H9 (cell line): ENCODE measurements at regions not wholly inside any gene's neighbourhood (a gene's known extent, or its start where the extent isn't known, plus 50 kb on each side); places are given as distances from the start of the nearest gene placed in this dataset.

ENCODE experiments used
- DNase-seq: peaks from one replicate; pipeline ENCODE4 v3.0.0-alpha.2; 2017
- H2AFZ ChIP-seq: one replicate; pipeline ENCODE4 v1.6.1; 2013; ENCODE audit warnings: mild to moderate bottlenecking, low read length, control low read depth, moderate library complexity
- H2AK5ac ChIP-seq: 2 replicates; pipeline ENCODE4 v1.6.1; 2013; ENCODE audit warnings: low read length, control low read depth, mixed read lengths; ENCODE audit not compliant: insufficient read length
- H2BK120ac ChIP-seq: one replicate; pipeline ENCODE4 v1.6.1; 2013; ENCODE audit warnings: low read depth, mild to moderate bottlenecking, low read length, control low read depth, inconsistent platforms; ENCODE audit not compliant: poor library complexity, severe bottlenecking
- H2BK12ac ChIP-seq: 2 replicates; pipeline ENCODE4 v1.6.1; 2013; ENCODE audit warnings: low read length, control low read depth, mixed read lengths, low read depth; ENCODE audit not compliant: insufficient read length
- H2BK15ac ChIP-seq: 2 replicates; pipeline ENCODE4 v1.6.1; 2013; ENCODE audit warnings: low read depth, low read length, control low read depth
- H2BK20ac ChIP-seq: one replicate; pipeline ENCODE4 v1.6.1; 2013; ENCODE audit warnings: low read depth, mild to moderate bottlenecking, low read length, control low read depth, inconsistent platforms; ENCODE audit not compliant: poor library complexity, severe bottlenecking
- H2BK5ac ChIP-seq: 2 replicates; pipeline ENCODE4 v1.6.1; 2013; ENCODE audit warnings: low read length, control low read depth, mixed read lengths; ENCODE audit not compliant: insufficient read length
- H3K14ac ChIP-seq: 2 replicates; pipeline ENCODE4 v1.6.1; 2013; ENCODE audit warnings: low read length, control low read depth; ENCODE audit not compliant: insufficient read depth
- H3K18ac ChIP-seq: 2 replicates; pipeline ENCODE4 v1.6.1; 2013; ENCODE audit warnings: low read depth, mild to moderate bottlenecking, mixed read lengths, low read length, control low read depth; ENCODE audit not compliant: insufficient read length
- H3K23ac ChIP-seq: 2 replicates; pipeline ENCODE4 v1.6.1; 2013; ENCODE audit warnings: low read length, control low read depth, mixed read lengths, low read depth; ENCODE audit not compliant: insufficient read length
- H3K23me2 ChIP-seq: 2 replicates; pipeline ENCODE4 v1.6.1; 2013; ENCODE audit warnings: low read depth, mild to moderate bottlenecking, mixed read lengths, low read length, control low read depth; ENCODE audit not compliant: insufficient read length, poor library complexity, severe bottlenecking
- H3K27ac ChIP-seq: 2 replicates; pipeline ENCODE4 v1.5.1; 2013; ENCODE audit warnings: low read length, control low read depth, mixed read lengths, low read depth; ENCODE audit not compliant: insufficient read length
- H3K27me3 ChIP-seq: 2 replicates; pipeline ENCODE4 v1.6.1; 2013; ENCODE audit warnings: low read length, control low read depth, inconsistent platforms; ENCODE audit not compliant: insufficient read depth
- H3K4ac ChIP-seq: 2 replicates; pipeline ENCODE4 v1.6.1; 2013; ENCODE audit warnings: low read depth, mild to moderate bottlenecking, control low read depth, inconsistent platforms, low read length, moderate library complexity
- H3K4me1 ChIP-seq: 2 replicates; pipeline ENCODE4 v1.6.1; 2013; ENCODE audit warnings: low read length, control low read depth, inconsistent platforms; ENCODE audit not compliant: insufficient read depth
- H3K4me2 ChIP-seq: 2 replicates; pipeline ENCODE4 v1.6.1; 2013; ENCODE audit warnings: low read length, control low read depth, mixed read lengths; ENCODE audit not compliant: insufficient read length, insufficient read depth
- H3K56ac ChIP-seq: 2 replicates; pipeline ENCODE4 v1.6.1; 2013; ENCODE audit warnings: low read depth, mild to moderate bottlenecking, mixed read lengths, low read length, control low read depth; ENCODE audit not compliant: insufficient read length
- H3K79me1 ChIP-seq: 2 replicates; pipeline ENCODE4 v1.6.1; 2013; ENCODE audit warnings: low read depth, mild to moderate bottlenecking, moderate library complexity, low read length, control low read depth, inconsistent platforms; ENCODE audit not compliant: insufficient read depth, poor library complexity, severe bottlenecking
- H3K79me2 ChIP-seq: 2 replicates; pipeline ENCODE4 v1.6.1; 2013; ENCODE audit warnings: low read length, control low read depth, inconsistent platforms; ENCODE audit not compliant: insufficient read depth
- H3K9ac ChIP-seq: 2 replicates; pipeline ENCODE4 v1.6.1; 2013; ENCODE audit warnings: low read length, control low read depth, mixed read lengths; ENCODE audit not compliant: insufficient read length; ENCODE audit errors: extremely low read depth
- H3K9me3 ChIP-seq: one replicate; pipeline ENCODE4 v1.6.1; 2013; ENCODE audit warnings: low read depth, low read length, inconsistent platforms; ENCODE audit not compliant: control insufficient read depth
- H3T11ph ChIP-seq: one replicate; pipeline ENCODE4 v1.6.1; 2013; ENCODE audit warnings: mild to moderate bottlenecking, low read length, control low read depth, inconsistent platforms
- H4K20me1 ChIP-seq: one replicate; pipeline ENCODE4 v1.6.1; 2013; ENCODE audit not compliant: control insufficient read depth, insufficient read length, insufficient read depth
- H4K5ac ChIP-seq: 2 replicates; pipeline ENCODE4 v1.6.1; 2013; ENCODE audit warnings: low read depth, mild to moderate bottlenecking, mixed read lengths, low read length, control low read depth; ENCODE audit not compliant: insufficient read length
- H4K8ac ChIP-seq: replicated peaks from 2 replicates; pipeline ENCODE4 v1.6.1; 2013; ENCODE audit warnings: low read length, control low read depth, mixed read lengths, low read depth; ENCODE audit not compliant: insufficient read length
- H4K91ac ChIP-seq: 2 replicates; pipeline ENCODE4 v1.6.1; 2013; ENCODE audit warnings: low read depth, mild to moderate bottlenecking, moderate library complexity, mixed read lengths, low read length, control low read depth; ENCODE audit not compliant: insufficient read length
- H3K27ac Mint-ChIP-seq, 3 experiments: 2 replicates in 2 of 3; 3 replicates in 1 of 3; pipeline ENCODE4 v1.8.0; 2020 to 2021; ENCODE audit warnings: mixed read lengths in 3 of 3, mild to moderate bottlenecking in 1 of 3, moderate library complexity in 1 of 3
- H3K27me3 Mint-ChIP-seq: 2 replicates; pipeline ENCODE4 v1.8.0; 2021; ENCODE audit warnings: low read depth, mild to moderate bottlenecking, moderate library complexity, mixed read lengths
- H3K36me3 Mint-ChIP-seq, 3 experiments: 2 replicates in 2 of 3; 3 replicates in 1 of 3; pipeline ENCODE4 v1.8.0; 2020 to 2021; ENCODE audit warnings: low read depth in 3 of 3, mixed read lengths in 3 of 3; ENCODE audit not compliant: insufficient read depth in 1 of 3
- H3K4me1 Mint-ChIP-seq, 2 experiments: 2 replicates each; pipeline ENCODE4 v1.8.0; 2020; ENCODE audit warnings: mixed read lengths in 2 of 2
- H3K4me3 Mint-ChIP-seq, 2 experiments: 2 replicates in 1 of 2; 3 replicates in 1 of 2; pipeline ENCODE4 v1.8.0; 2020 to 2021; ENCODE audit warnings: mild to moderate bottlenecking in 2 of 2, mixed read lengths in 2 of 2, moderate library complexity in 1 of 2
- H3K9me3 Mint-ChIP-seq, 2 experiments: 2 replicates in 1 of 2; 3 replicates in 1 of 2; pipeline ENCODE4 v1.8.0; 2020; ENCODE audit warnings: mild to moderate bottlenecking in 2 of 2, mixed read lengths in 2 of 2, moderate library complexity in 1 of 2
- WGBS: extraction: QIAGEN DNeasy Blood & Tissue Kit; methylation state at CpG from one replicate; pipeline ENCODE4 v1.1.7; 2013; ENCODE audit warnings: missing lambda C conversion rate, low lambda C conversion rate, mixed read lengths; ENCODE audit not compliant: insufficient read length; ENCODE audit errors: extremely low coverage; 5-methylcytosine and 5-hydroxymethylcytosine counted together
- TF ChIP-seq, protein P1 (sequence below): fragments of 200-600 bp; sonication (generic); conservative IDR thresholded peaks from 3 replicates; pipeline ENCODE4 v1.8.0; 2021; ENCODE audit warnings: antibody characterized with exemption, mild to moderate bottlenecking

DNA sequence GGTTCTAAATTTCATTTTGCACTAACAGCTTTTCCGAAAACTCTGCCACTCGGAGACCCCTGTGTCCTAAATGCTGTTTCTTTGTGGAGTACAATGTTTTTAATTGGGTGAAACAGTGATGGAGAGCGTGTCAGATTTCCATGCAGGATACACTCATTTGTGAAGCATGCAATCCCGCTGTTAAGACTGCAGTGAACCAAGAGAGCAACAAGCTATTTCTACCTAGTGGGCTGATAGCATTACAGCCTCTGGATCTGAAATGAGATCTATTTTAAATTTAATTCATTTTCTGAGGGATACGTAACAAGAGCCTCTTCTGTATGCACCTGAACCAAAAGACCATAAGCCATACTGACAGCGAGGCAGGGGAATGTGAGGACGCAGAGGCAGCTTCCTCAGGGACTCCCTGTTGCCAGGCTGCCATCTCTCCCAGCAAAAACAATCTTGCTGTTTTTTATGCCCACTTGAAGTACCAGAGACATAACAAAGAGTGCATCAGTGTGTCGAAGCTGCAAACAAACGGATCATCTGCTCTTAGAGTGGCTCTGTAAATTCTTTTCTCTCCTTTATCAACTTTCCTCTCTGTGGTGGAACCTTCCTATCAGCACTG is 199.9 kb upstream of the COX10 start:
- H3K9me3 Mint-ChIP-seq: peaks cover 2 to 3% of the 10 kb centered on the region in 2 experiments; a peak in 2 of 5 replicates
- Histone ChIP-seq H2BK20ac (no peak overlapping the region), H2BK5ac (no peak overlapping the region), H3K18ac (no peak overlapping the region), H3K14ac (no peak overlapping the region), H3K27me3 (no peaks in the 10 kb centered on the region), H3K79me1 (no peaks in the 10 kb centered on the region), H4K20me1 (no peaks in the 10 kb centered on the region), H2BK15ac (no peak overlapping the region), H2AFZ (no peak overlapping the region), H3K27ac (no peak overlapping the region), H2AK5ac (no peak overlapping the region), H3K23ac (no peak overlapping the region), H3K4ac (no peak overlapping the region), H4K91ac (no peak overlapping the region), H2BK12ac (no peak overlapping the region), H3K9me3 (no peaks in the 10 kb centered on the region), H3K79me2 (no peaks in the 10 kb centered on the region), H3K4me2 (no peak overlapping the region), H3T11ph (no peak overlapping the region), H2BK120ac (no peak overlapping the region), H4K5ac (no peak overlapping the region), H3K4me1 (no peaks in the 10 kb centered on the region), H3K9ac (no peak overlapping the region), H4K8ac (no peak overlapping the region), H3K56ac (no peak overlapping the region), H3K23me2 (no peaks in the 10 kb centered on the region)
- no peak overlapping the region for H3K4me3 Mint-ChIP-seq
- no peak for DNase-seq
- H3K27me3 Mint-ChIP-seq: no peaks in the 10 kb centered on the region
- no peaks in the 10 kb centered on the region; a peak in 1 of 7 replicates for H3K36me3 Mint-ChIP-seq
- no peak overlapping the region; a peak in 1 of 7 replicates for H3K27ac Mint-ChIP-seq
- peaks cover 4 to 8% of the 10 kb centered on the region in 2 experiments for H3K4me1 Mint-ChIP-seq
- TF ChIP-seq, protein P1, sequence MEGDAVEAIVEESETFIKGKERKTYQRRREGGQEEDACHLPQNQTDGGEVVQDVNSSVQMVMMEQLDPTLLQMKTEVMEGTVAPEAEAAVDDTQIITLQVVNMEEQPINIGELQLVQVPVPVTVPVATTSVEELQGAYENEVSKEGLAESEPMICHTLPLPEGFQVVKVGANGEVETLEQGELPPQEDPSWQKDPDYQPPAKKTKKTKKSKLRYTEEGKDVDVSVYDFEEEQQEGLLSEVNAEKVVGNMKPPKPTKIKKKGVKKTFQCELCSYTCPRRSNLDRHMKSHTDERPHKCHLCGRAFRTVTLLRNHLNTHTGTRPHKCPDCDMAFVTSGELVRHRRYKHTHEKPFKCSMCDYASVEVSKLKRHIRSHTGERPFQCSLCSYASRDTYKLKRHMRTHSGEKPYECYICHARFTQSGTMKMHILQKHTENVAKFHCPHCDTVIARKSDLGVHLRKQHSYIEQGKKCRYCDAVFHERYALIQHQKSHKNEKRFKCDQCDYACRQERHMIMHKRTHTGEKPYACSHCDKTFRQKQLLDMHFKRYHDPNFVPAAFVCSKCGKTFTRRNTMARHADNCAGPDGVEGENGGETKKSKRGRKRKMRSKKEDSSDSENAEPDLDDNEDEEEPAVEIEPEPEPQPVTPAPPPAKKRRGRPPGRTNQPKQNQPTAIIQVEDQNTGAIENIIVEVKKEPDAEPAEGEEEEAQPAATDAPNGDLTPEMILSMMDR: no peak
- WGBS: no CpG with 5 or more reads among the region's 9 CpGs
